Activated CD4-positive, alpha-beta T cell treated with anti-CD3 and anti-CD28 coated beads, Interleukin-10, Interleukin-2, amounts not matched to agents 100 ng/mL and 50 ng/mL, durations not matched to agents 16 hours and 8 hours (primary cell): ENCODE measurements at regions not wholly inside any gene's neighbourhood (a gene's known extent, or its start where the extent isn't known, plus 50 kb on each side); places are given as distances from the start of the nearest gene placed in this dataset.
"Not testable (repeated sequence)": the region's sequence is repeated elsewhere in the genome, so short reads cannot be mapped to it uniquely, and the experiment has no call there.

Experiments
- DNase-seq: peaks from one replicate; pipeline ENCODE4 v3.0.0-alpha.2; 2020

DNA sequence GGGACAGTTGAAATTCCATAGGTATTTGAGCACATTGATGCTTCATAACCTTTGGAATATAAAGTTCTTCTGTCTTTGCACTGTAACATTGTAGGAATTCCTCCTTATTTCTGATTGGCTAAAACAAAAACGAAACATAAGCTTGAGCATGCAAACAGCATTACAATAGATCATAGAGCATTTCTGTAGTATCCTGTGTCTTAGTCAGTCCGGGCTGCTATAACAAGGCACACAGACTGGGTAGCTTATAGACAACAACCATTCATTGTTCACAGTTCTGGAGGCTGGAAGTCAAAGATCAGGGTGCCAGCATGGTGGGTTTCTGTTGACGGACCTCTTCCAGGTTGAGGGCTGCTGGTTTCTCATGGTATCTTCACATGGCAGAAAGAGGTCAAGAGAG, 188.7 kb upstream of the SOX21 start:
- no peak for DNase-seq

DNA sequence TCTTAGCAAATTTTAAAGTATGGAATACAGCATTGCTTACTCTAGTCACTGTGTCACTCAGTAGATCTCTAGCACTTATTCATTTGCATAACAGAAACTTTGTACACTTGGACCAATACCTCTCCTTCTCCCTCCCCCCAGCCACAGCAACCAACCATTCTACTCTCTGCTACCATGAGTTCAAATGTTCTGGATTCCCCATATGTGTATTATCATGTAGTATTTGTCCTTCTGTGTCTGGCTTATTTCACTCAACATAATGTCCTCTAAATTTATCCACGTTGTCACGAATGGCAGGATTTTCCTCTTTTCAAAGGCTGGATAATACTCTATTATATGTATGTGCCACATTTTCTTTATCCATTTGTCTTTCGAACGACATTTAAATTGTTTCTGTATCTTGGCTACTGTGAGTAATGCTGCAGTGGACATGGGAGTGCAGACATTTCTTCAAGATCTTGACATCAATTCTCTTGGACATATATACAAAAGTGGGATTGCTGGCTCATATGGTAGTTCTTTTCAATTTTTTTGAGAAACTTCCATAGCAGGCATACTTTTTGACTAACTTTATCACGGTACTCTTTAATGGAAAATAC, 184.5 kb upstream of the SOX21 start:
- no peak for DNase-seq

DNA sequence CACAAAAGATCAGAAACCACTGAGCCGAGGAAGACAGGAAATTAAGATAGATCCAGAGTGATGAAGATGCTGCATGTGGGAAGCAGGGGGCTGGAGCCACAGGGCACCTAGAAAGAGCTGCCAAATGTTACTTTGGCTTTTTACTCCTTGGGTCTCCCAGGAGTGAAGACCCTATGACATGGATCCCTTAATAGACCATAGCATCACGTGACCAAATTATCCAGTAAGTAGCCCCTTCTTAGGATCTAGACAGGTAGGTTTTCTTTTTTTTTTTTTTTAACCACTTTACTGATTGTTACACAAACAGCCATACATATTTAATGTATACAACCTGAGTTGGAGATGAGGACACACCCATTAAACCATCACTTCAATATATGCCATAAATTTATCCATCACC, 183.9 kb upstream of the SOX21 start:
- no peak for DNase-seq

DNA sequence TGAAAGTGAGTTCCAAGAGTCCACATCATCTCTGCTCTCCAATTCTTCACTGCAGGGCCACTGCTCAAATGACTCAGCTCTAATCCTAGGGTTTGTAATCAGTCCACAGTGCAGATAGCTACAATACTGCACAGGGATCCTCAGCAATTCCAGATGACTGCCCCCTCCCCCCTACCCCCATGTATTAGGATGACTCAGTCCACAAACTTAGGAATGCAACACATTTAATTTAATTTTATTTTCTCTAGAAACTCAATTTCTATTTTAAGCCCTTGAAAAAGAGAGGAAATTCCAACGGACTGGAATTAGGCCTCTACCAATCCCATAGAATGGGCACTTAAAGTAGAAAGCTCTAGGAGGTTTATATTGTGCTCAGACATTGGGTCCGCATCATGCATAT, 173.8 kb upstream of the SOX21 start:
- no peak for DNase-seq

DNA sequence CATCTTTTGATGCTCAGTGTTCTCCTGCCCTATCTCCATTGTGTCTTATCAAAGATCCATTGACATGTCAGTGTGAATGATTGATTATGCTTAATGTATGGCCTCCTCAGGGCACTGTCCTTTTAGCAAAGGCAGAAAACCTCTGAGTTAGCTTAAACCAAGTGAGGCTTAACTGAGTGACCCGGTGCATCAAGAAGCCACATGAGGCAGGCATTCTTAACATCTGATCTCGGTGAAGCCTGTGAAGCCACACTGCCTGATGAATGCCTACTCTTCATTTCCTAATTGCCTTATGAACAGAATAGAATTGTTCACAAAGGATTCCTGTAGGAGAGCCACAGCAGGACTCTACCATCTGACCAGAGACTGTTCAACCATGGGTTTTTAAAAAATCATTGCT, 168.1 kb upstream of the SOX21 start:
- no peak for DNase-seq

DNA sequence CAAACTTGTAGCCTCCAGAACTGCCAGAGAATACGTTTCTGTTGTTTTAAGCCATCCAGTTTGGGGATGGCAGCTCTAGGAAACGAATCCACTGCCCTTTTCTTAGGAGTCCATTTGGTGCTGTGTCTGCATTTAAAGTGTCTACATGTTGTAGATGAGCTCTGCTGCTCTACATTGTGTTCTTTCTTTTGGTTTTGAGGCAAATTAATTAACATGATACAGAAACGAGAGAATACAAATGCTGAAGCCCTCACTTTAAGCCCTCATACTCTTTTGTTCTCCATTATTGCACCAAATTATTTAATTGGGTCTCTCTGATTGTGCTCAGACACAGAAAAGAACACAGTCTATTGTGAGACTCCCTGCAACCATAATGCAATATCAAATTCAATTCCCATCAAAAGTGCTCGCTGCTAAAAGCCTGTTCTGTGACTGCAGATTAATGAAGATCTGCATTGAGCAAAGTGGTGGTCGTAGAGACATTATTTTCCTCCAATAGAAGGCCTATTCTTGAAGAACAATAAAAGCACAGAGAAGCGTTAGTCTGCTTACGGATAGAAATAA, 166.3 kb upstream of the SOX21 start:
- DNase-seq, result no peak

DNA sequence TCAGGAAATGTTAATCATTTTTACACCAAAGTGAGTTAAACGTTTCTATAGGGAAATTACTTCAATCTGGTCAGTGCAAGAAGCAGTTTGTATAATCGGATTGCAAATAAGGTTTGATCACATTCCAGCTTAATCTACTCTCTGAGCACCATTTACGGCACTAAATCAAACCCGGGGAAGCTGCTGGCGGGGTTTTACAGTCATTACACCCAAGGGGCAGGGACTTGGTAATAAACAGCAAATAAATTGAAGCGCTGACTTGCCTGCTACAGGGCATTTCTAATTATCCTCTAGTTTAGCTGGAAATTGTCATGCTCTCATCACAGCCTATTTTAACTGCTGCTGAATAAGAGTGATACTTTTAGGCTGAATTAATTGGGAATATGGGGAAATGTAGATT, 152.1 kb upstream of the SOX21 start:
- DNase-seq, result no peak

DNA sequence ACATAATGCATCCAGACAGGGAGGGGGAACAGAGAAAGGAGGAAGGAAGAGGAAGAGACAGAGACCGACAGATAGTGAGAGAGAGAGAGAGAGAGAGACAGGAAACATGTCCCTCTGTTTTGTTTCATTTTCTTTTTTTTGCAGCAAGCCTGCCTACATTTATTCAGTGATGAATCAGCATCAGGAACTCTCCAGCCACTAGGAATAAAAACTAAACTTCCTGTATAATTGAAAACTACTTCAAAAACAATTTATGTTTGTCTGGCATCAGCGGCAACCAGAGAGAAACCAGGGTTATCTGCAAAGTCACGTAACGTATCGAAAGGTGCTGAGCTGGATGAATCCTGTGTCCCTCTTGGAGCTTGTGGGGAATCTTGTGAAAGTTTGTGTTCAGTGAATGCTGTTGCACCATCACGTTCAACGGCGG, 148.6 kb upstream of the SOX21 start:
- DNase-seq, result peak; percentile 50

DNA sequence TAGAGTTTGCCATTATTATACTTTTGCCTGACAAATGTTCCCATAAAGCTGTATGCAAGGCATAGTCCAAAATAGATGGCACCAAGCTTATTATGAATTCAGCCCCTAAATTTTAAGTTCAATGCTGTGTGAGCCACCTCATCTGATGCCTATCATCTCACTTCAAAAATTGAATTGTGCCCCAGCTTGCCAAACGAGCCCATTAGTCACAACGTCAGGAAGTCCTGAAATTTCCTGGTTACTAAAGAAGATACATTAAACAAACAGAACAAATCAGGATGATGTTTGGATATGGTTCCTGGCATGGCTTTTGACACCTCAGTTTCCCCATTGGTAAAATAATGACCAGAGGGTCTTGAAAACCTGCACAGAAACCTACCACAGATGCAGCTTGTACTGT, 147.5 kb upstream of the SOX21 start:
- DNase-seq, result no peak

DNA sequence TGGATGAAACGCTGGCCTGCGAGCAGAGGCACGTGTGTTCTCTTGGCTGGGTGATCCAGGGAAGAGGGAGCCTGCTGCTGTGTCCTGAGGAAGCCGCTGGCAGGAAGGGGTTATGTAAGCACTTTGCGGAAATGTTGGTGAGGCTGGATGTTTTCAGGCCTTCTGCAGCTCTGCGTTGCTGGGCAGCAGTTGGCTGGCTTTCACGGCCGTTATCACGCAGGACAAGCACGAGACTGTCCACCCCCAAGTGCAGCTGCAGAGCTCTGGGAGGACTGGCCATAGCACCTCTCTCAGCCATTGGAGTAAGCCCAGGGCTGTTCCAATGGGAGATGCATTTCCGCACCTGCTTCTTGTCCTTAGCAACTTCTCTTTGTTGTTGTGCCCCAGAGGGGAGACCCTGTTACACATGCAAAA, 146.9 kb upstream of the SOX21 start:
- no peak for DNase-seq

DNA sequence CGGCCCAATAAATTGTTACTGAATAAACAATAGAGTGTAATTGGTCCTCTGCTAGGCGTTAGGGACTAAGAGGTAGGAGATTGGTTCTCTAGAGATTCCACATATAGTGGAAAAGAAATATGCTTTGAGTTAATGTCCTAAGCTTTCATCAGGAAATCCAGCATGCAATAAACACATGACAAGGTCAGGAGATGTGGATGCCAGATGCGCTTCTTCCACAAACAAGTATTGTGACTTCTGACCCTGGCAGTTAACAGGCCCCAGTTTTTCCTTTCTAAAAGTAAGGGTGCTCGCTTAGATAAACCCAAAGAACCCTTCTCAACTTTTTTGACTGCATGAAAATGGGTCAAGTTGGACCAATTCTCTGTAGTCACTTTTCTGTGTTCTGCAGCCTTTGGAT, 146.5 kb upstream of the SOX21 start:
- no peak for DNase-seq

DNA sequence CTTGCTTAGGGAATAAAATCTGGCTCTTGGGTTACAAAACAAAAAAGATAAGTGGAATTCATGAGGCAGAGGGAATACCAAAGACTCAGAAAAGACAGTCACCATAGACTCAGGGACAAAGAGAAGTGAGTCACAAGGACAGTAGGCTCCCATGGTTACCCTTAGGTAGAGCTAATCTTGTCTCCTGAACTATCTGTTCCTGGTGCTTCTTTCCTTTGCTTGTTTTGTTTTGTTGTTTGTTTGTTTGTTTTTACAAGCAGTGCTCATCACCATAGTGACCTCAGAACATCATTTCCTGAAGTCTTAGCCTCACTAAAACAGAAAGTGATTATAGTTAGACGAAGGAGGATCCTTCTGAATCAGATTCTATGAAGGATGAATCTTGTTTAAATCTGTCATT, 142.3 kb upstream of the SOX21 start:
- peak; percentile 6 for DNase-seq

DNA sequence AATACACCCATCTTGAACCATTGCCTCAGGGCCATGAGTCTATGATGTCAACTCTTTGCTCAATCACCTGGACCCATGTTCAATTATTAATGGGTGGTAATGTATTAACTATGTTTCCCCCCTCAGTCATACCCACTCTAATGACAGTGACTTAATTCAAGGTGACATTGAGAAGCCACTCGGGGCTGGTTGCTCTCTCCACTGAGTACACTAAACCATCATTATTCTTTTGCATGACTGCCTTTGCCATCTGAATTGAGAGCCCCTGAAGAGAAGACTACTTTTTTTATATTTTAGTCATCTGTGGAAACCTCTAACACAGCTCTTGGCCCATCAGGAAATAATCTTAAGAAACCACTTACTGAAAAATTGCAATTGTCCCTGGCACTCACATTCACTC, 139.2 kb upstream of the SOX21 start:
- no peak for DNase-seq

DNA sequence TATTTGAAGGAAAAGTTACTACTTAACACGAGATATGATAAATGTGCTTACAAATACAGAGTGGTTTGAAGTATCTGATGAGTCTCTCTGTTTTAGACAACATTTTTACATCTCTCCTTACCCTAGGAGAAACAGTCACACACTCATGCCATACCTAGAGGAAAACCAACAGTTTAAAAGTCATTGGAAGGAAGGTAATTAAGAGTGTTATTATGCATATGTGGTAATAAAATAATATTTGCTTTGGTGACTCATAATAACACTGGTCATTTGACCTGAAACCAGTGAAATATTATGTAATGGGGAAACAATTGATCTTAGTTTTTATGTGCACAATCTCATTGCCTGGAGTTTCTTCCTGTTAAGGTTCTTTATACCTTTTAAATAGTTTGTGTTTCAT, 136.9 kb upstream of the SOX21 start:
- no peak for DNase-seq

DNA sequence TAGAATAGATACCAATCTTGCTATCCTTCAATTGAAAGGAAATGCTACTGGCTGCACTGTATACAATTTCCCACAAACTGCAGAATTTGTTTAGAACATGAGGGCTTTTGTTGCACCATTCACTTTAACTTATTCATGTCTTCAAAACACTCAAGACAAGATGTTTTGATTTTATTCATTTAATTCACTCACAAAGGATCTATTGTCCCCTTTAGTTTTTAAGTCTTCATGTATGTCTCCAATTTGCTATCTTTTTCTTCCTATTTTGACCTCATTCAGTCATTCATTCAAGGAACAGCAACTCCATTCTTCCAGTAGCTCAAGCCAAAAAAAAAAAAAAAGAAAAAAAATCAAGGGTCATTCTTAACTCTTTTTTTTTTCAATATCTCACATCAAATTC, 130.6 kb upstream of the SOX21 start:
- no peak for DNase-seq

DNA sequence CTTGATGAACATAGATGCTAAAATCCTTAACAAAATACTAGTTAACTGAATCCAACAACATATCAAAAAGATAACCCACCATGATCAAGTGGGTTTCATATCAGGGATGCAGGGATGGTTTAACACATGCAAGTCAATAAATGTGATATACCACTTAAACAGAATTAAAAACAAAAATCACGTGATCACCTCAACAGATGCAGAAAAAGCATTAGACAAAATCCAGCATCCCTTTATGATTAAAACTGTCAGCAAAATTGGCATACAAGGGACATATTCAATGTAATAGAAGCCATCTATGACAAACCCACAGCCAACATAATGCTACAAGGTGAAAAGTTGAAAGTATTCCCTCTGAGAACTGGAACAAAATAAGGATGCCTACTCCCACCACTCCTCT, 124.7 kb upstream of the SOX21 start:
- not testable (repeated sequence) for DNase-seq

DNA sequence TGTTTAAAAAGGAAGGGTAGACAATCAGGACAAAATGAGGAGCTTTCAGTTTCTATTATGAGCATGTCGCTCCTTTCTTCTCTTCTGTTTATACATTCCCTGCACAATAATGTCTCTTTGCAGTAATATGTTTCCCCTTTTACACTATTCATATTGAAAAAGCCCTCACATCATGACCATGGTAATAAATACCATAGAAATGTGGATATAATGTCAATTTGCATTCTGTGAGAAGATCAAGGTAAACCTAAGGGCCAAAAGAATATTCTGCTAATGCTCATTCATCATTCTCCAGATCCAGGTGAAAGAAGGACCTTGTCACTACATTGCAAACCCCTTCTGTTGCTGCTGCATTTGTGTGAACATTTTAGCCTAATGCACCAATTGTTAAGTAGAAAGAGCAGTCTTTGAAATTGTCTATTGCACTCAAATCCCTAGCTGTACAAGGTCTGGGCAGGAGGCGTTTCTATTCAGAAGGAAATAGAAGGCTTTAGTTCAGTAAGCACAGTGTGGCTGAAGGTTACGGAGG, 117.6 kb upstream of the SOX21 start:
- DNase-seq, result no peak

DNA sequence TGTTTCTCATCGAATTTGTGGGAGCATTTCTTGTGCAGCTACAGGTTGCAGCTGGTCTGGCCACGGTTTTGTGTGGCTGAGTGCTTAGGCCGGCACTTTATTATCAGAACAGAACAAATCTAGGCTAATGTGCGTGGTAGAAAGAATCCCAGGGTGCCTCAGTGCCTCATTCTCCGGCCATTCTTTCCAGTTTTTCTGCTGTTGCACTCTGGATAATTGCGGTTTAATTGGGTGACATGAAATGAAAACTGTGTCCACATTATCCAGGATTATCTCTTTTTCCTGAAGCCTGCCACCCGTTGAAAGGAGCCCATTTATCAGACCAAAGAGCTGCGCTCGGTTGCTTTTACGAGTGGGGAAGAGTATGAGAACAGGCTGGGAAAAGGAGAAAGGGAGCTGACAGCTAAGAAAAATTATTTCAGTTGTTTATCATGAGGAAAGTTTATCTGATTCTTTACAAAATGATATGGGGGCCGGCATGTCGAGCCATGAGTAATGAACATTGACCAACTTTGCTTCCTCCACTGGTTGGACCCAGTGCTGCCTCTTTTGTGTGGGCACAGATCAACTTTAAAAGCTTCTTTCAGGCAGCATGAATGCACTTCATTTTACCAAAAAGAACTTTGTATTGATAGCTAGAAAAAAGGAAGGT, 117.0 kb upstream of the SOX21 start:
- no peak for DNase-seq

DNA sequence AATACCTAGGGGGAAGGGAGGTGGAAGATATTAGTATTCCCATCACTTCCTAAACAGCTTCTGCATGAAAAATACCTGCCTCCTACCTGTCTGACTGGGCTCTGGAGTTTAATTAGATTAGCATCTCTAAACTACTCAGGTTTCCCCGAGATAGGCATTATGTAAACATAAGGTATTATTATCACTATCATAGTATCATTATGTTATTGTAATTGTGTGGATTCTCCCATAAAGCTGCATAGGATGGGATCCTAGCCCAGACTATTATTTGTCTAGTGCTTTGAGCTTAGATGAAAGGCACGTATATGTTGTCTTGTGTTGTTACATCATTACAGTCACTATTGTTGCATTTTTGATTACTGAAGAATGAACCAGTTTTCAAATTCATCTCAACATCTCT, 115.2 kb upstream of the SOX21 start:
- DNase-seq, result no peak

DNA sequence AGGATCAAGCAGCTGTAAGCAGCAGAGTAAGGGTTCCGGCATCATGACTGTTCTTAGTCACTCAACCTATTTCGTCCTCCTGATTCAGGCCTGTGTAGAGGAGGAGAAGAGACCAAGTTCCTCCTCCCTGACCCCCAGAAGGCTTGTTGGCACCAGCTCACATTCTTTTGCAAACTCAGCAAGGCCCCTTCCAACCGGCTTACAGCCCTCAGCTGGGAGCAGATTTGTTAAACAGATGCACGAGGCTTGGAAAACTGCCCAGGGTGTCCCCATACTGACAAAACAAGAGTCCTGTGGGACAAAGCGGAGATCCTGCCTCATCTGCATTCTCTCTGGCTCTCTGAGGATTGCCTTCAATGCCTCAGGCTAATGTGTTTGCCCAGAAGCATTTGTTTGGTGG, 113.2 kb upstream of the SOX21 start:
- no peak for DNase-seq

DNA sequence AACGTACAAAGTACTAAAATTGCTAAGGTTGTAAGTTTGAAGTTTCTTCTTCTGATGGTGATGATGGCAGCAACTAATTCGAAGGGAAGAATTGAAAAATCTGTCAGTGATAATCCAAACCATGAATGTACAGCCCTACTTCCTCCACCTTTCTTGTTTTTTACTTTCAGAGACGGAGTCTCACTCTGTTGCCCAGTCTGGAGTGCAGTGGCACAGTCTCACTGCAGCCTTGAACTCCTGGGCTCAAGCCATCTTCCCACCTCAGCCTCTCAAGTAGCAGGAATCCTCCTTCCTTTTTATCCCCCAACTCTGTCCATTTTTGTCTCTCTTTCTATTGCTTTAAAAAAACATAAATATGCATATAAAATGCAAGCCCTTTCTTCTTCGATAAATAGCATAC, 112.3 kb upstream of the SOX21 start:
- no peak for DNase-seq

DNA sequence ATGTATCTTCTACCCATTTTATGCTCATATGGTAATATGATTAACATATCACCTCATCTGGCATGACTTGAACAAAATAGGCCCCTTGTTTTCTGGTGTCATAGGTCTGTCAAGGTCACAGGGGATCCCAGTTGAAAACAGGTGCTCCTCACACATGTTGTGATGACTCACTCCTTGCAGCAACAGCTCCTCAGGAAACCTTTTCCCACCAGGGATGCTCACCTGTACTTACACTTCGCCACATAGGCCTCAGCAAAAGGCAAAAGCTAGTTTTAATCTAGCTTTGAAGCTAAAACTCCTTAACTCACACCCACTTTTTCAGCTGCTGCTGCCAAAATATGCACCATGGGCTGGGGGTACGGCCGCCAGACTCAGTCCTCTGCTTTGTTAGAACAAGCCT, 110.0 kb upstream of the SOX21 start:
- no peak for DNase-seq

DNA sequence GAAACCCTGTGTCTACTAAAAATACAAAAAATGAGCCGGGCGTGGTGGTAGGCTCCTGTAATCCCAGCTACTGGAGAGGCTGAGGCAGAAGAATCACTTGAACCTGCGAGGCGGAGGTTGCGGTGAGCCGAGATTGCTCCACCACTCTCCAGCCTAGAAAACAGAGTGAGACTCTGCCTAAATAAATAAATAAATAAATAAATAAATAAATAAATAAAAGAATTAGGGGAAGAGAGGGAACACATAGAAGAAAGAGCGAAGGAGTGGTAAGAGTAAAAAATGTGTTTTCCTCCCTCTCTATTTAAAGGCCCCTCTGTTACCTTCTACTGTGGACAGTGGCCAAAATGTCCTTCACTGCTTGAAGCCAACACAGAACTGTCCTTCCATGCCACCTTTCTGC, 103.9 kb upstream of the SOX21 start:
- no peak for DNase-seq

DNA sequence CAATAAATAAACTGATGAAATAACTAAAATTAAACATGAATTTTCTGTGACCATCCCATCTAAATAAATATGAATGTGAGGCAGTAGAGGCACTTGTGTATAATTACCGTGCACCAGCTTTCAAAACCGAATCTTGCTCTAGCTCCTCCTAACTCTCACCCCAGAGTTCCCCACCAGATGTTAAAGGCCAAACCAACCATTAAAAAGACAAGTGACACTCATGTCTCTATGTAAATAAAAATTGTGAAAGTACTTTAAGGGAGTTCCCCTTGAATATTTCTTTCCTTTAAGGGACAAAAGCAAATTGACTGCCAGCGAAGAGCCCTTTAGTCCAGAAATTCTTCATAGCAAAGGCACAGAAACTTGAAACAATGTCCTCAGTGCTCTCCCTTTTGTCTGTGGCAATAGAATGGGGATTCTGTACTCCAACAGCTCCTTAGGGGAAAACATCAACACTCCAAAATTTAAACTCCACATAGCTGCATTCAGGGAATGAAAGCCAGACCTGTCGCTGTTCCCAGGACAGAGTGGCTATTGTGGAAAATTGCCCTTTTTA, 101.7 kb upstream of the SOX21 start:
- no peak for DNase-seq
